Panc1 (cell line): ENCODE measurements at regions not wholly inside any gene's neighbourhood (a gene's known extent, or its start where the extent isn't known, plus 50 kb on each side); places are given as distances from the start of the nearest gene placed in this dataset.

Experiments used
- ATAC-seq: fragments of 200-7000 bp; cut with Tn5 transposase; 2 replicates; pipeline ENCODE4 v1.9.1; 2020; ENCODE audit warnings: mild to moderate bottlenecking, moderate library complexity
- BruUV-seq: library from RNA; stranded (reverse); fragments of 400-500 nt; replicated peaks from 2 replicates; lab custom pipeline; 2021; lab: Mats Ljungman, UMichigan
- CTCF ChIA-PET: fragments of 300-600 bp; sonication (Branson Sonifier 250); formaldehyde crosslinking; loops from one replicate; lab custom pipeline; 2022; ENCODE audit warnings: antibody characterized with exemption; lab: Charles Lee
- POLR2A ChIA-PET: fragments of 300-600 bp; sonication (Branson Sonifier 250); formaldehyde crosslinking; loops from one replicate; lab custom pipeline; 2022; ENCODE audit warnings: antibody characterized with exemption; lab: Charles Lee
- DNase-seq: peaks from one replicate; pipeline ENCODE4 v3.0.0-alpha.2; 2010; ENCODE audit warnings: low read depth, low spot score
- H3K27ac ChIP-seq: 2 replicates; pipeline ENCODE4 v1.5.1; 2011; ENCODE audit warnings: mild to moderate bottlenecking, low read length, inconsistent platforms
- H3K27me3 ChIP-seq: fragments of 200-500 bp; sonication (Bioruptor generic); 2 replicates; pipeline ENCODE4 v1.6.0; 2014; ENCODE audit warnings: low read length, inconsistent platforms; ENCODE audit not compliant: control insufficient read depth, insufficient read depth
- H3K36me3 ChIP-seq: fragments of 200-500 bp; sonication (Bioruptor generic); 2 replicates; pipeline ENCODE4 v1.5.1; 2014; ENCODE audit warnings: inconsistent platforms, mild to moderate bottlenecking, low read length, moderate library complexity; ENCODE audit not compliant: control insufficient read depth, insufficient read depth
- H3K4me1 ChIP-seq: 2 replicates; pipeline ENCODE4 v1.5.1; 2011; ENCODE audit warnings: inconsistent platforms, mild to moderate bottlenecking, low read length, moderate library complexity; ENCODE audit not compliant: control insufficient read depth, insufficient read depth
- H3K4me3 ChIP-seq, 2 experiments: 2 replicates each; pipeline ENCODE4 v1.5.1; 2011 to 2012; ENCODE audit warnings: low read depth in 2 of 2, low read length in 2 of 2, mild to moderate bottlenecking in 2 of 2, inconsistent platforms in 1 of 2, moderate library complexity in 1 of 2
- H3K9me3 ChIP-seq: fragments of 200-500 bp; sonication (Bioruptor generic); 2 replicates; pipeline ENCODE4 v1.5.1; 2014; ENCODE audit warnings: low read depth, mild to moderate bottlenecking, inconsistent platforms, low read length, moderate library complexity; ENCODE audit not compliant: control insufficient read depth, insufficient read depth
- CTCF ChIP-seq: fragments of 450-650 bp; IDR thresholded peaks from 2 replicates; pipeline ENCODE4 v1.5.1; 2017; ENCODE audit warnings: mild to moderate bottlenecking
- POLR2AphosphoS5 ChIP-seq: IDR thresholded peaks from 2 replicates; pipeline ENCODE4 v1.6.1; 2012; ENCODE audit warnings: mild to moderate bottlenecking, low read depth, low read length, moderate library complexity
- SIN3A ChIP-seq: IDR thresholded peaks from 2 replicates; pipeline ENCODE4 v1.6.1; 2012; ENCODE audit warnings: low read depth, mild to moderate bottlenecking, low read length, moderate library complexity, borderline replicate concordance; ENCODE audit not compliant: insufficient read depth
- TCF7L2 ChIP-seq: IDR thresholded peaks from 2 replicates; pipeline ENCODE4 v1.6.1; 2011; ENCODE audit warnings: mild to moderate bottlenecking, low read depth, low read length, inconsistent platforms
- in situ Hi-C: cut with HindIII; loops from 2 replicates; pipeline ENCODE4 v1.10.0; 2016; ENCODE audit warnings: low sequenced_read_pairs, low pct_unique_long_range_greater_than_20kb
- intact Hi-C: fragments of 100-400 bp; cut with micrococcal nuclease; formaldehyde crosslinking; loops from one replicate; pipeline ENCODE4 v1.10.0; 2022; ENCODE audit not compliant: unreplicated experiment
- TF ChIP-seq, protein P1 (sequence below), 2 experiments: IDR thresholded peaks; 2 replicates each; pipeline ENCODE4 v1.6.1; 2011 to 2012; ENCODE audit warnings: low read depth in 2 of 2, control low read depth in 1 of 2, low read length in 1 of 2, mild to moderate bottlenecking in 1 of 2, moderate library complexity in 1 of 2; ENCODE audit not compliant: insufficient read depth in 1 of 2

DNA sequence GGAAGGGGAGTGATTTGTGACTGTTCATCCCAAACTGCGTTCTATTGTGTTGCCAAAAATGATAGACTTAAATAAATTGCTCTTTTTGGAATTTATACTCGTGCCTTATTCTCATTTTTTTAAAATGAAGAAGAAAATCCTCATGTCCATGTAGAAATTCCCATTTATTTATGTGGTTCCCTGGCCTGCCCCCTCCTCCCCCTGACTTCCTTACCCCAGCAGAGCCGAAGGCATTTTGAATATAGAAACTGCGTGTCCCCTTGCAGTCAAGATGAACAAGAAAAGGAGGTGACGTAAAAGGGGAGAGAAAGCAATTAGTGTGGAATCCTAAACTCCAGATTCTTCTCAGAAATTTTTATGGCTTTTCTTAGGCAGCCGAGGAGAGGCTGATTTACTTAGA, 126.1 kb downstream of the FAM204A start:
- in situ Hi-C loops: no loop called here
- Histone ChIP-seq H3K36me3 (no peaks in the 10 kb centered on the region), H3K4me1 (no peaks in the 10 kb centered on the region), H3K4me3 (no peak overlapping the region), H3K27ac (no peak overlapping the region), H3K27me3 (no peaks in the 10 kb centered on the region), H3K9me3 (no peaks in the 10 kb centered on the region)
- ChIA-PET POLR2A (no interaction called here), CTCF (interaction anchor here (0.7 kb wide), 1 partner anchor 207 kb away, joined by 3 read pairs; no protein-coding TSS in a partner anchor)
- intact Hi-C loops: no loop called here
- ATAC-seq (no peak), DNase-seq (no peak)
- TF ChIP-seq CTCF (no peak), SIN3A (no peak), TCF7L2 (no peak)
- no TSS peak for BruUV-seq

GRCh38 chr10:118214776-118215175, 127.3 kb downstream of the FAM204A start:
- in situ Hi-C loops: no loop called here

DNA sequence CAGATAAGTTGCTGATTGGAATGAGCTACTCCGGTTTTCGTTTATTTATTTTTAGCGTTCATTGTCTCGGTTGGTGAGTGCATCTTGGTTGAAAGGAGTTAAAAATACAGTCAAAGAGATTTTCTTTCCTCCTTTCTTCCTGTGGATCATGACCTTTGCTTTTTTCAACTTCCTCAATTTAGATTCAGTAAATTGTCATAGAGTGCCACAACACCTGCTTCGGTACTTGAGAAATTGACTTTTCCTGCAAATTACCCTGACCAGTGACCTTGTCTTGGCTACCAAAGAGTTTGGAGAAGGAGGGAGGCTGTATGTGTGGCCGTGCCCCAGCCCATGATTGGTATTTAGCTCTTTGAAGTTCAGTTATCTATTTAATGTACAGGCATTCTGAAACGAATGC, 128.7 kb downstream of the FAM204A start:
- DNase-seq (no peak), ATAC-seq (no peak)
- Histone ChIP-seq H3K9me3 (no peaks in the 10 kb centered on the region), H3K36me3 (no peaks in the 10 kb centered on the region), H3K27me3 (peaks cover under 1% of the 10 kb centered on the region; the same call in 1 of the 2 replicates), H3K27ac (no peak overlapping the region), H3K4me1 (no peaks in the 10 kb centered on the region), H3K4me3 (no peak overlapping the region)
- ChIA-PET POLR2A (no interaction called here), CTCF (interaction anchor here (0.7 kb wide), 1 partner anchor 882 kb away, joined by 3 read pairs; no protein-coding TSS in a partner anchor)
- TF ChIP-seq POLR2AphosphoS5 (no peak), TCF7L2 (no peak), SIN3A (no peak), CTCF (no peak)
- TF ChIP-seq, protein P1, sequence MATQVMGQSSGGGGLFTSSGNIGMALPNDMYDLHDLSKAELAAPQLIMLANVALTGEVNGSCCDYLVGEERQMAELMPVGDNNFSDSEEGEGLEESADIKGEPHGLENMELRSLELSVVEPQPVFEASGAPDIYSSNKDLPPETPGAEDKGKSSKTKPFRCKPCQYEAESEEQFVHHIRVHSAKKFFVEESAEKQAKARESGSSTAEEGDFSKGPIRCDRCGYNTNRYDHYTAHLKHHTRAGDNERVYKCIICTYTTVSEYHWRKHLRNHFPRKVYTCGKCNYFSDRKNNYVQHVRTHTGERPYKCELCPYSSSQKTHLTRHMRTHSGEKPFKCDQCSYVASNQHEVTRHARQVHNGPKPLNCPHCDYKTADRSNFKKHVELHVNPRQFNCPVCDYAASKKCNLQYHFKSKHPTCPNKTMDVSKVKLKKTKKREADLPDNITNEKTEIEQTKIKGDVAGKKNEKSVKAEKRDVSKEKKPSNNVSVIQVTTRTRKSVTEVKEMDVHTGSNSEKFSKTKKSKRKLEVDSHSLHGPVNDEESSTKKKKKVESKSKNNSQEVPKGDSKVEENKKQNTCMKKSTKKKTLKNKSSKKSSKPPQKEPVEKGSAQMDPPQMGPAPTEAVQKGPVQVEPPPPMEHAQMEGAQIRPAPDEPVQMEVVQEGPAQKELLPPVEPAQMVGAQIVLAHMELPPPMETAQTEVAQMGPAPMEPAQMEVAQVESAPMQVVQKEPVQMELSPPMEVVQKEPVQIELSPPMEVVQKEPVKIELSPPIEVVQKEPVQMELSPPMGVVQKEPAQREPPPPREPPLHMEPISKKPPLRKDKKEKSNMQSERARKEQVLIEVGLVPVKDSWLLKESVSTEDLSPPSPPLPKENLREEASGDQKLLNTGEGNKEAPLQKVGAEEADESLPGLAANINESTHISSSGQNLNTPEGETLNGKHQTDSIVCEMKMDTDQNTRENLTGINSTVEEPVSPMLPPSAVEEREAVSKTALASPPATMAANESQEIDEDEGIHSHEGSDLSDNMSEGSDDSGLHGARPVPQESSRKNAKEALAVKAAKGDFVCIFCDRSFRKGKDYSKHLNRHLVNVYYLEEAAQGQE (IDR thresholded peaks at IDR 0.05; ENCODE audit: insufficient read depth in 1 of 2, low read depth in 2 of 2, low read length in 1 of 2): no peak
- in situ Hi-C loops: no loop called here
- no TSS peak for BruUV-seq
- intact Hi-C loops: no loop called here

More at GRCh38 chr10:118214776-118215175, 127.3 kb downstream of the FAM204A start:
- Histone ChIP-seq H3K9me3 (no peaks in the 10 kb centered on the region), H3K4me3 (no peak overlapping the region), H3K36me3 (no peaks in the 10 kb centered on the region), H3K27me3 (no peaks in the 10 kb centered on the region), H3K4me1 (no peaks in the 10 kb centered on the region), H3K27ac (no peak overlapping the region)
- CTCF ChIA-PET: no interaction called here
- POLR2A ChIA-PET: no interaction called here
- TF ChIP-seq, protein P1 (IDR thresholded peaks at IDR 0.05; ENCODE audit: insufficient read depth in 1 of 2, low read depth in 2 of 2, low read length in 1 of 2): no peak
- intact Hi-C loops: no loop called here
- no TSS peak for BruUV-seq
- ATAC-seq: no peak
- no peak for DNase-seq
